NCI-H1694 treated with DMSO at 0.1 percent for 48 hours (cell line): ENCODE measurements at regions not wholly inside any gene's neighbourhood (a gene's known extent, or its start where the extent isn't known, plus 50 kb on each side); places are given as distances from the start of the nearest gene placed in this dataset.

ENCODE experiments used
- DNase-seq: peaks from one replicate; lab custom pipeline; 2025; lab: John Stamatoyannopoulos, UW

DNA sequence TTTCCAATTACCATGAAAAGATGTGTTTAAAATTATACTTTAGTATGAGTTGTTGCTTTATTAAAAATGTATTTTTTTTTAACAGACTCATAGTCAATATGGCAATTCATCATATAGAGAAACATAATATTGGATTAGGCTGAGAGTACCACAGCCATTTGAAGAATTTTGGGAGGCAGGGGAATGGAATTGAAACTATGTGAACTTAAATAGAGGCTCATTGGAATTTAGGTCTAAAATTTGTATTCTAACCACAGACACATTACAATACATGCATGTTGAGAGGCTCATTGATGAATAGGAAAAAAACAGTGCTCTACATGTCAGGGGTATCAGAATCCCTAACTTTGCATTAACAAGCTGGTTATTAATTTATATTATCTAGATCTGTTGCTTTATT is 269.6 kb downstream of the DKK2 start:
- no peak for DNase-seq

DNA sequence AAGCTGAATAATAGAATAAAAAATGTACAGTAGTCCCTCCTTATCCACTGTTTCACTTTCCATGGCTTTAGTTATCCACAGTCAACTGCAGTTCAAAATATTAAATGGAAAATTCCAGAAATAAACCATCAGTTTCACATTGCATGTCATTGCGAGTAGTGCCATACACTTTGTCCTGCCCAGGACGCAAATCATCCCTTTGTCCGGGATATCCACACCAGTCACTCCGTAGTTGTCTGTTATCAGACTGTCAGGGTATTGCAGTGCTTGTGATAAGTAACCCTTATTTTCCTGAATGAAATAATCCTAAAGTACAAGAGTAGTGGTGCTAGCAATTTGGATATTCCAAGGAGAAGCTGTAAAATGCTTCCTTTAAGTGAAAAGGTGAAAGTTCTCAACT is 271.3 kb downstream of the DKK2 start:
- DNase-seq: no peak

DNA sequence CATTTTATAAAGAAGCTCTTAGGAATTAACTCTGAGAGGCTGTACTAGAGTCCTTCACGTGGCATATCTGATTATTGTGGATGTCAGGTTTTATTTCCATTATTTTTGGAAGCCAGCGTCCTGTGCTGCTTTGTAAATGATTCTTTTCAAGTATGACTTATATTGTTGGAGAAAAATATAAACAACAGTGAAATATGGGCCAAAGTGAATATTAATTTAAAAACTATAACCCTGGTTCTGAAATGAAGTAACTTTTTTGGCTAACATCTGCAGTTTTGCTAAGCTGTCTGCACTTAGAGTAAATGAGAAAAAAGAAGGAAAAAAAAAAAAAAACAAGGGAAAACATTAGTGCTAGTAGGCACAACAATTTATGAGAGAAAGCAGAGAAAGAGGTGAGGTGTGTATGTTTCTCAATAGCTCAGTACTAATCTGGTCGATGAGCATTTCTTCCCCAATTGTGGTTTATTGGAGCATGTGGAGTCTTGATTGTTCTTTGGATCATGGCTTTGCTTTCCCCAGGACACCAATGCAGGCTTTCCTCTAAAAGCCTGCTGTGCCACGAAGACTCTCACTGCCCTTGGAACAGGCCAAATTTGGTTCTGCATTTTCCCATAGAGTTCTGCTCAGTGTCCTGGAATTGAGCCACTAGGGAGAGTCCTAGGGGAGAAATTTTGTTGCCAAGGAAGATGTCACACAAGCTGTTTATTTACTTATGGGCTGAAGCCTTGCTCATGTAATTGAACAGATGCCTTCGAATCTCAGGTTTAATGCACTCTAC is 273.3 kb downstream of the DKK2 start:
- DNase-seq: no peak

DNA sequence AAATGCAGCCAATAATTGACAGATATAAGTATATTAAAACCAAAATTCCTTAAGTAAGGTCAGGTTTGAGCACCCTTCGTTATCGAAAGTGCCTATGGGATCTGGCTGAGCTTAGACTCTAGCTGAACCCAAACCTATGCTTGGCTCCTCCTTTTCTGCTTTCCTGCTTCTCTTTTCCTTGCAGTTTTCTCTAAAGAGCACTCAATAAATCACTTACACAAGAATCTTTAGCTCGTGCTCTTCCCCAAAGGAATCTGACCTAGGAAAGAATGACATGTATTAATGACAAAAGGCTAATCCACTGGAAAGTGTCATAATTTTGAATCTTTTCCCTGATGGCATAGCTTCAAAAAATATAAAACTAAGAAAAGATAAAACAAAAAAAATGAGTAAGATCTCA is 282.7 kb downstream of the DKK2 start:
- DNase-seq: no peak

DNA sequence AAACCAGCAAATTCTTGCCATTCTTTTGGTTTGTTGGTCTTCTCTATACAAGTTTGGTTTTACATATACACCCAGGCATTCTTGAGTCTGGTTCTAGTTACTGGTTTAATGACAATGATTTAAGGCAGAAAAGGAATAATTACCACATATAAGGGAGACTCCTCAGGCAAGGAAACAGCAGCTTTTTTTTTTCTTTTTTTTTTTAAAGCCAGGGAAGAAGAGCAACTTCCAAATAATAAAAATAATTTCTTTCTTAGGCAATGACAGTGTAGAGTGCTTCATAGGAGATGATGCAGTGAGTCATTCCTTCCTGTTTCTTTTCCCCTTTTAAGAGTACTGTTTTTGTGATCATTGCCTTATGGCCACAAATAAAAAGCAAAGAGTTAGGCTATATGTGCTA is 289.7 kb downstream of the DKK2 start:
- no peak for DNase-seq

DNA sequence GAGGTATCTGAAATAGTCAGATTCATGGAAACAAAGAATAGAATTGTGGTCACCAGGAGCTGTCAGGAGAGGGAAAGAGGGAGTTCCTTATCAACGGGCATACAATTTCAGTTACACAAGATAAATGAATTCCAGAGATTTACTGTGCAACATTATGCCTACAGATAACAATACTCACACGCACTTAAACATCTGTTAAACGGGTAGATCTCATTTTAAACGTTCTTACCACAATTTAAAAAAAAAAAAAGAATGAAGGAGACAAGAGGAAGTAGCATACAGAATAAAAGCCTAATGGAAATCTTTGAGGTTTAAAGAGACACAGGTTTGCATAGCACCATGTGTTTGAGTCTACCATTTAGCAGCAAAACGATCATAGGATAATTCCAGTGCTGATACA is 298.0 kb downstream of the DKK2 start:
- DNase-seq: no peak

DNA sequence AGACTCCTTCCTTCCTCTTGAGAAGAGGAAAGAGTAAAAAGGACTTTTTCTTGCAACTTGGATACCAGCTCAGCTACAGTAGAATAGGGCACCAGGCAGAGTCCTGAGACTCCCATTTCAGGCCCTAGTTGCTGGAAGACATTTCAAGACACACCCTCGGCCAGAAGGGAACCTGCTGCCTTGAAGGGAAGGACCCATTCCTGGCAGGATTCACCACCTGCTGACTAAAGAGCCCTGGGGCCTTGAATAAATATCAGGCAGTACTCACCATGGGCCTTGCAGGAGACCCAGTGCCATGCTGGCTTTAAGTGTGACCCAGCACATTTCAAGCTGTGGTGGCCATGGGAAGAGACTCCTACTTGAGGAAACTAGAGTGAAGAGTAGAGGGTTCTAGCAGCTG is 317.6 kb downstream of the DKK2 start:
- no peak for DNase-seq

DNA sequence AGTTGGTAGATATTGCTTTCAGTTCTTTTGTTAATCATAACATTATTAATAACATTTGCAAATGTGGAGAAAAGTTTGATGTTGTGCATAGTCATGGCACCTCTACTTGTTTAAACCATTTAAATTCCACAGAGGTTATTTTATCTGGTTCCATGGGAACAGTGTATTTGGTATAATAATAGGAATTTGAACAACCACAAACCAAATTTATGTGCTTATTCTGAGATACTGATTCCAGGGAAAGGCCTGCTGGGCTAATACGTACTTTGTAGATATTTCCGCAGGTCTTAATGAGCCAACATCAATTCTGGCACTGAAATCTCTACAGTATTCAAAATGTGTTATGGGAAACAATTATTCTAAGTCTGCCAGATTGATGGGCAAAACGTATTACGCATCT is 319.0 kb downstream of the DKK2 start:
- no peak for DNase-seq

DNA sequence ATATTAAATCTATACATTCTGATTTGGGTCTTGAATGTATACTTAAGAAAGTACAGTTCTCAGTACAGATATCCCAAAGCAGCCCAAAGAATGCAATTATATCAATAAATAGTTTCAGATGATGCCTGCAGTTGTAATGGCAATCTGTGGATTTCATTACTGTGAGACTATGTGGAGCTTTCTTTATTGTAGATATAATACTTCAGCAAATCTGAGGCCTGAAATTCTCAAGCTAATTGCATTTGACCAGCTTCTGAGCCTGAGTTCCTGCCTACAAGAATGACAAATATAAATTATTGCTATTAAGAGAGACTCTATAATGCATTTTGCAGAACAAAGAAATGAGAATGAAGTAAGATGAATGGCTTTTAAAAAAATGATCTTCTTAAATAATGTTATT is 320.3 kb downstream of the DKK2 start:
- no peak for DNase-seq

DNA sequence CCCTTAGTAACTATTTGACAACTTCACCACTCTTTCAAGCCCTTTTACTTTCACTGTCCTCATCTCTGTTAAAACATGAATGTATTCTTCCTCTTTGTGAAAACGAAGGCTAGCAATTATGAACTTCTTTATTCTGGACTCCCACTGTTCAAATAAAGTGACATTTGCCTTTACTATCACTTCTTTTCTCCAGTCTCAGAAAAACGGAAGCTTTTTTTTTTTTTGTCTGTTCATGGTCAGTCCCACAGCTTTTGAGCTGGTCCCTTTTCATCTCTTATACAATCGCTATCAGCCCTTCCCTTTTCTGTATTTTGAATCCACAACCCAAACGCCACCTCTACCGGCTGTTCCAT is 327.7 kb downstream of the DKK2 start:
- no peak for DNase-seq

DNA sequence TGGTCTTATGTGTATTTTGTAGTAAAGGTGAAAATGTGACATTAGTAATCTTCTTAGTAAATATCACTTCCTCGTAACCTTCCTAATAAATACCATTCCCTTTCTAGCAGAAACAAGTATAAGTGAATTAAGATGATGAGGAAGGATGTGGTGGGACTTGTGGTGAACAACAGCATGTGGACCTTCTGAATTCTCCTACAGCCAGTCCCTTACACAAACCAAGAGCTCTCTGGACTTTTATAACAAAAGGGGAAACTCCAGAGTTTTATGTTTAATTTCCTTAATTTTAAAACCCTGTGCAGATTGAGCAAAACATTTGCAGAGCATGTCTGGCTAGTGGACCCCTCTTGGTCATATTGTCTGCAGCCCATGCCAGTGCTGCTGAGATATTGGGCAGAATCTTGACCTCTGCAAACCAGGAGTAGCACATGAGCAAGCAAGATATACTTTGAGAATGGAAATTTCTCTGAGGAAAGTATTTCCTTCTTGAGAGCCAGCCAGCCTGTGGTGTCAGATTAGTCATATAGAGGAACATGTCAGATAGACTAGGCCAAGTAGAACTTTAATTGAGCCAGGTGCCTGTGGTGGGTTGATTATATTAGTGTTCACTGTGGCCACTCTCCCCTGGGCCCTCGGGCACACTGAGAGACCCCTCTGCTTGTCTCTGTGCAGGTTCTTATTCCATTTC is 328.2 kb downstream of the DKK2 start:
- DNase-seq: no peak

DNA sequence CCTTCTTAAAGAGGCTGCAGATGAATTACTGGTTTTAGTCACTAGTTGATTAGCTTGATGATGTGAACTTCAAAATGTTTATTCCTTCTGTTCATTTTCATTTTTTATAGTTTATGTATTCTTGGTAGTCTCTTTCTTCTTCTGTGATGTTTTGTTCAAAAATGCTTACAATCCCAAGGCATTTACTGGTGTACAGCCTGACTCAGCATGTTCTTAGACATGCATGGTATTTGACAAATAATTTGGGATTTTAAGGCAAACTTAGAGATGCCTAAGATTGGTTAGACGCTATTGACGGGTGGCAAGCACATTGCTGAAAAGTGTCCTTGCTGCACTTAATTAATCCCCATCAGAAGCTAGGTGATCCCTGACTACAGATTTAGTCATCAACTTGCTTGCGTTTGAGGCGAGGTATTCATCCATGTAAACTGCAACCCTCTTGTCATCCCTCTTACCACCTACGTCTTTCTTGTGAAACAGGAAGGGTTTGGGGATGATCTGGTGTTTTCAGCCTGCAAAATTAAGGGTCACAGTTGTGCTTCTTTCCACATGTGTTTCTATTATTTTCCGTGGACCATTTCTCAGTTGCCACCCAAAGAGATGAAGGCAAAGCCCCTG is 331.8 kb downstream of the DKK2 start:
- no peak for DNase-seq

DNA sequence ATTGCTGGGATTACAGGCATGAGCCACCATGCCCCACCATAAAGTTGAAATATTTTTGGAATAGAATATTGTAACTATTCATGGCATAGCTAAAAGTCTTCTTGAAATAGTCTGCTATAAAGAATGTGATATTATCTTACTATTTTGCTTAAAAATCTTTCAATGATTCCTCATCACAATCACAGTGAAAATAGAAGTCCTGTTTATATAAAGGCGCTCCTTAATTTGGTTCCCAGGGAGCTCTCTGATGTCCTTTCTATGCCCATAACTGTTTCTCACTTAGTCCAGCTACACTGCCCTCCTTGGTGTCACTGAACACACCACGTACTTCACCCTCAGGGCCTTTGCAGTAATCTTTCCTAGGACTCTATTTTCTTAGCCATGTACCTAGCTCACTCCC is 331.7 kb upstream of the GIMD1 start:
- no peak for DNase-seq

DNA sequence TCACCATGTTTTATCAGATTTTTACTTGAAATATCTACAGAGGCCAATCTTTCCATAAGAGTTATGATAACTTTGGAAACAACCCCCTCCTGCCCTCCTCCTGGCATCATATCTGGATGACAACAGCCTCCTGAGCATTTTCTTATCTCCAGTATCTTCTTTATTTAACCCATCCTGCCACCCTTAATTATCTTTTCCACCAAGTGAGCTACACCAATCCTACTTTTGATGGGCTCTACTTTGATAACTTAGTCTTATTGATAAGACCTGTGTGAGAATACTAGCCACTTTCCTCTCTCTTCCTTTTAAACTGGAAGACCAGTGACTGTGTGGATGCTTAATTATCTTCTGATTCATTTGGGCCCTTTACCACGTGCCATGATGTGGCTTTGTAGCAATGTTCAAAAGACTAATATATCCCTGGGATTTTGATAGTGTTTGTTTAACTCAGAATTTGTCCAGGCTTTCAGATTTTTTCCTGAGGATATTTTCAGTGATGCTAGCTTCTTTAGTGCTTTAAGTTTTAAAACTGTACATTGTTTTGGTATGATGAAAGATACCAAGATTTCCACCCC is 330.1 kb upstream of the GIMD1 start:
- DNase-seq: no peak

DNA sequence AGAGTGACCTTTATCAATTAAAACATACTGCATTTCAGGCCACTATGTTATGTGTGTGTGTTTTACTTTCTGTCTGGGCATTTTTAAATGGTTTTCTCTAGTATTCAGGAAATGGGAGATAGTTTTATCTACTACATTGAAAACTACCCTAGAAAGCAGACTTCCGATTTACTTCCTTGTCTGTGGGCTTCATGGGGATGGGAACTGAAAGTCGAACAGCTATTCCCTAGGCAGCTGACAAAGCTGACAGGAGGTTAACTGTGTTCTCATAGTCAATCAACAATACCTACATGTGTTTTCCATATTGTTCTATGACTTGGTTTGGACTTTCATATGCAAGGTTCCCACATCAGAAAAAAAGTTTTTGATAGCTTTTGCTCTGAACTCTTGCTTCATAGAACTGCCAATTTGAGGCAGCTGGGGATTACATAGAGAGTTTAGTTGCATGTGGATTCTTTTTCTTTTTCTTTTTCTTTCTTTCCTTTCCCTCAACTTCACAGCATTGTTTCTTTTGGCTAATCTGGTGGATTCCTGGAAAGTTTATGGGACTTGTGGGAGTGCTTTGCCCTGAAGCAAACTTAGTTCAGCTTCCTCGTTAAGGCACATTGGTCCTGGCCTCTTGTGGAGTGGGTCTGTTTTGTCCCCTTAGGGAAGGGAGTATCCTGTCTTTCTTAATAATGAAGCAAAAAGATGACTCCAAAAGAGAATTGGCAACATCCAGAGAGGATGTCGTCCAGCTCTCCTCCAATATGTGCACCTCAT is 327.1 kb upstream of the GIMD1 start:
- DNase-seq: no peak

DNA sequence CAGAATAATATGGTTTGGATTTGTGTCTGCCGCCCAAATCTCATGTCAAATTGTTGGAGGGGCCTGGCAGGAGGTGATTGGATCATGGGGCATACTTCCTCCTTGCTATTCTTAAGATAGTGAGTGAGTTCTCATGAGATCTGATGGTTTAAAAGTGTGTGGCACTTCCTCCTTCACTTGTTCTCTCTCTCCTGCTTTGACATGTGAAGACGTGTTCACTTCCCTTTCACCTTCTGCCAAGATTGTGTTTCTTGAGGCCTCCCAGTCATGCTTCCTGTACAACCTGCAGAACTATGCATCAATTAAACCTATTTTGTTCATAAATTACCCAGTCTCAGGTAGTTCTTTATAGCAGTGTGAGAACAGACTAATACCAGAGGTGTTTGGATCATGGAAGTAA is 325.7 kb upstream of the GIMD1 start:
- DNase-seq: no peak

DNA sequence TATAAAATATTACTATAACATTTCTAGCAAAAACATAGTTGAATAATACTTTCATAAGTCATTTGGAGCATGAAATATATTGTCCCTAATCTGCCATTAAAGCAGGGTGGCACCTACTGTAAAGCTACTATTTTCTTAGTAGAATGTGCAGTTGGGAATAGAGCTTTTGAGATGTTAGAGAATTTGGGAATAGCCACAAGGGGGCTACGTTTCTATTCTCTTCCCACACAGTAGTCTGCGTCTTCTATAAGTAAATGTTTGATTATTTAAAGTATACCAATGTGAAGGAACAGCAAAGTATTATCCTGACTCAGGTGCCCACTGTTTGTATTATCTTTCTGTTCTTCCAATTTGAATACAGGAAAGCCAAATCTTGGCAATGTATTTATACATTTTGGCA is 323.2 kb upstream of the GIMD1 start:
- no peak for DNase-seq

DNA sequence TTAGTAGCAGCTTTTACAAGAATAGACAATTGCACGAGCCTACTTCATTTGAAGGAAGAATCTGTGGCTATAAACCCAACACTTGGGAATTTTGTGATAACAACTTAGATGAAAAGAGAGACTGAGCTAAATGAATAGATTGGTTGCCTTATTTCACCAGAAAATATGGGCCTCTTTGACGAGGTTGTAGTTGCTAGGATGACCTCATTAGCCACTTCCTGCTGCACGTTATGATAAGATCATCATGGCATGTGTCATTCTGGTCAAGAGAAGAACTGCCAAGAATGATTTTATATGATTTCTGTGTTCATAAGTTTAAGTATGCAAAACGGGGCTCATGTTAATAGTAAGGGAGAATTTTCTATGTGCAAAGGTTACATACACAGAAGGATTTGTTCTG is 321.9 kb upstream of the GIMD1 start:
- no peak for DNase-seq

DNA sequence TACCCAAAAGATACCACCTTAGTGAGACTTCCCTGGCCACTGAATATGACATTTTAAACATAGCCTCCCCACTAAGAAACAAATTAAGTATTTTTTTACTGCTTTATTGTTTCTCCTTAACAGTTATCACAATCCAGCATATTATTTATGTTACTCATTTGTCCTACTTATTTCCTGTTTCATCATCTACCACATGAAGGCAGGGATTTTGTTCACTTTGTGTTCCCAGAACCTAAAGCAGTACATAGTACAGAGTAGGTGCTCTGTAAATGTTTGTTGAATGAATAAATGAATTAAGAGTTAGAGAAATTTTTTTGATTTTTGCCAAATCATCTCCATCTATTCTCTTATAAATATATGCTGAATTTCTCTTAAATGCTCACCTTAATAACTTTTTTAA is 318.4 kb upstream of the GIMD1 start:
- no peak for DNase-seq

DNA sequence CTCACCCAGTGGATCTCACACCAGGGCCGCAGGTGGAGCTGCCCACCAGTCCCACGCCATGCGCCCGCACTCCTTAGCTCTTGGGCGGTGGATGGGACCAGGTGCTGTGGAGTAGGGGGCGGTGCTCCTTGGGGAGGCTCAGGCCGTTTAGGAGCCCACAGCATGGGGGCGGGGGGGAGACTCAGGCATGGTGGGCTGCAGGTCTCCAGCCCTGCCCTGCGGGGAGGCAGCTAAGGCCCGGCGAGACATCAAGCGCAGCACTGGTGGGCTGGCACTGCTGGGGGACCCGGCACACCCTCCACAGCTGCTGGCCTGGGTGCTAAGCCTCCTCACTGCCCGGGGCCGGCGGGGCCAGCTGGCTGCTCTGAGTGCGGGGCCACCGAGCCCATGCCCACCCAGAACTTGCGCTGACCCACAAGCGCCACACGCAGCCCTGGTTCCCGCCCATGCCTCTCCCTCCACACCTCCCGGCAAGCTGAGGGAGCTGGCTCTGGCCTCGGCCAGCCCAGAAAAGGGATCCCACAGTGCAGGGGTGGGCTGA is 312.9 kb upstream of the GIMD1 start:
- no peak for DNase-seq

DNA sequence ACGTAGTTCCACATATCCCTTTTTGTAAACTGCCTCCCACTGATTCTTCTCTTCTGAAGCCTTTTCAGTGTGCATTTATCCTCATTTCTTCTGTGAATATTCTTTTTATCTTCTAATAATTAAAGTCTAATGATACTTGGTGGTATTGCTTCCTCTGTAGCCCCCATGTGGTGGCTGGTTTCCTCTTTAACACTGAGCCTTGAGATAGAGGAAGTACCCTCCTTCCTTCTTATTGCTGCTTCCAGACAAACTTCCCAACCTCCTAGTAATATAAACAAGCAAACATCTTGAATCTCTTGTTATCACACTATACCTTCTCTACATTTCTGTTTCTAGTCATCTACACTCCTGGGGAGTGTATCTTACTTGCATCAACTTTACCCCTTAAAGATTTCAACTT is 310.5 kb upstream of the GIMD1 start:
- DNase-seq: no peak

DNA sequence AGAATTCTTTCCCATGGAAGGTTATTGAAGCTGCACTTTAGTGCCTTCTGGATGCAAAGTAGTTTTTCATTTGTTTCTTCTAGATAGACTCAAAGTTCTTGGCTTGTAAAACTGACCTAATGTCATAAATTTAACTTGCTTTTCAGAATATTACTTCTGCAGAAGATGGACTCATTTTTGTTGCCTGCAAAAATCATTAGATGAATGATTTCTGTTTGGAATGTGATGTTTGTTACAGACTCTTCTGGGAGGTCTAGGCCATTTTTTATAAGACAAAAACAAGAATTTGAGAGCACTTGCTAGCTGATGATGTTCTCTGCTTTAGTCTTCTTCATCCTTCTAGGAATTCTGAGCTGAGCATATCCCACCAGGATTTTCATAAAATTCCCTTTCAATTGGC is 308.6 kb upstream of the GIMD1 start:
- DNase-seq: no peak
